ENCODE measurements at regions not wholly inside any gene's neighbourhood (a gene's known extent, or its start where the extent isn't known, plus 50 kb on each side); places are given as distances from the start of the nearest gene placed in this dataset.
A peak's percentile ranks its signal among the peaks of the same experiment; 100 is the strongest.

- TF ChIP-seq CHD7 (IDR thresholded peaks at IDR 0.05; ENCODE audit: insufficient replicate concordance, low read length): no peak
- peak; percentile 76 for TF ChIP-seq E2F6 (IDR thresholded peaks at IDR 0.05)
- TF ChIP-seq TCF12 (IDR thresholded peaks at IDR 0.05; ENCODE audit: low read depth, low read length): no peak
- no peak for TF ChIP-seq SAP30 (IDR thresholded peaks at IDR 0.05; ENCODE audit: insufficient read depth, insufficient replicate concordance, low read length)
- no peak for TF ChIP-seq ASH2L (IDR thresholded peaks at IDR 0.05; ENCODE audit: low read length)
- no peak for TF ChIP-seq SP4 (IDR thresholded peaks at IDR 0.05; ENCODE audit: low read length)
- TF ChIP-seq CEBPB (IDR thresholded peaks at IDR 0.05; ENCODE audit: low read depth, low read length): peak; percentile 53; the same call in 1 of the 2 replicates
- TF ChIP-seq JUND (IDR thresholded peaks at IDR 0.05; ENCODE audit: low read length): no peak
- no peak for TF ChIP-seq RBBP5 (IDR thresholded peaks at IDR 0.05; ENCODE audit: borderline replicate concordance, low read depth, low read length)
- TF ChIP-seq GTF2F1 (IDR thresholded peaks at IDR 0.05; ENCODE audit: borderline replicate concordance, low read depth, low read length): no peak
- TF ChIP-seq HDAC6 (IDR thresholded peaks at IDR 0.05; ENCODE audit: low read depth, low read length): no peak
Measured at GRCh38 chr17:73827627-73828291, 183.5 kb upstream of the SDK2 start (continued).
